Type B pancreatic cell (in vitro differentiated cells): ENCODE measurements at regions not wholly inside any gene's neighbourhood (a gene's known extent, or its start where the extent isn't known, plus 50 kb on each side); places are given as distances from the start of the nearest gene placed in this dataset.

ENCODE experiments used
- DNase-seq: peaks from one replicate; pipeline ENCODE4 v3.0.0; 2021; ENCODE audit warnings: mixed read lengths; ENCODE audit not compliant: unreplicated experiment; ENCODE audit errors: extremely low spot score
- H3K27ac Mint-ChIP-seq: 2 replicates; pipeline ENCODE4 v1.8.0; 2021; ENCODE audit warnings: mild to moderate bottlenecking, mixed read lengths
- H3K27me3 Mint-ChIP-seq: 2 replicates; pipeline ENCODE4 v1.8.0; 2021; ENCODE audit warnings: mixed read lengths
- H3K36me3 Mint-ChIP-seq: 2 replicates; pipeline ENCODE4 v1.8.0; 2021; ENCODE audit warnings: mixed read lengths
- H3K4me1 Mint-ChIP-seq: one replicate; pipeline ENCODE4 v1.8.0; 2021; ENCODE audit warnings: mixed read lengths; ENCODE audit not compliant: unreplicated experiment
- H3K4me3 Mint-ChIP-seq: 2 replicates; pipeline ENCODE4 v1.8.0; 2021; ENCODE audit warnings: mild to moderate bottlenecking, mixed read lengths
- H3K9me3 Mint-ChIP-seq: 2 replicates; pipeline ENCODE4 v1.8.0; 2021; ENCODE audit warnings: mixed read lengths
- TF ChIP-seq, protein P1 (sequence below): fragments of 200-600 bp; sonication (generic); conservative IDR thresholded peaks from 2 replicates; pipeline ENCODE4 v1.5.0; 2021; ENCODE audit warnings: antibody characterized with exemption, mild to moderate bottlenecking

DNA sequence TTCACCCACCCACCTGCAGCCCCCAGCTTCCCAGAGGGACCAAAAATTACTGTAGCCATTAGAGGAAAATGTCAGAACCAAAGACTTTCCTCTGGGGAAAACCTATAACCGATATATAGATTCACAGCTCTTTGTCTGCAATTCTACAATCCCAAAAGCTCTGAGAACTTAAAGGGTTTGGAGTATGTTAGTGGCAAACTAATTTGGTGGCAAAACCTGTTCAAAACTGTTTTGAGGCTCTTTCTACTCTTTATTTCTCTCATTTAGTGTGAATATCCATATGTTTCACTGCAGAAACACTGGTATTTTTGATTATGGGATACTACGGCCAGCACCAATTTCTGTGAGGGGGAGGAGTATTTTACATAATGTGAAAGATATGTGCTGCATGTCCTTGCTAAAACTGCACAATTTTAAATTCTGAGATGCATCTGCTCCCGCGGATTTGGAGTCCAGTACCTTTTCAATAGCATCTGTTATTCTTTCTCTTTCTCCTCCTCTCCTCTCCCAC, 87.5 kb upstream of the MTNR1B start:
- no peak overlapping the region for H3K27ac Mint-ChIP-seq
- peaks cover 9% of the 10 kb centered on the region for H3K4me1 Mint-ChIP-seq
- peaks cover 3% of the 10 kb centered on the region for H3K27me3 Mint-ChIP-seq
- H3K9me3 Mint-ChIP-seq, result peaks cover 4% of the 10 kb centered on the region
- peaks cover 36% of the 10 kb centered on the region for H3K36me3 Mint-ChIP-seq
- no peak for DNase-seq
- TF ChIP-seq, protein P1, sequence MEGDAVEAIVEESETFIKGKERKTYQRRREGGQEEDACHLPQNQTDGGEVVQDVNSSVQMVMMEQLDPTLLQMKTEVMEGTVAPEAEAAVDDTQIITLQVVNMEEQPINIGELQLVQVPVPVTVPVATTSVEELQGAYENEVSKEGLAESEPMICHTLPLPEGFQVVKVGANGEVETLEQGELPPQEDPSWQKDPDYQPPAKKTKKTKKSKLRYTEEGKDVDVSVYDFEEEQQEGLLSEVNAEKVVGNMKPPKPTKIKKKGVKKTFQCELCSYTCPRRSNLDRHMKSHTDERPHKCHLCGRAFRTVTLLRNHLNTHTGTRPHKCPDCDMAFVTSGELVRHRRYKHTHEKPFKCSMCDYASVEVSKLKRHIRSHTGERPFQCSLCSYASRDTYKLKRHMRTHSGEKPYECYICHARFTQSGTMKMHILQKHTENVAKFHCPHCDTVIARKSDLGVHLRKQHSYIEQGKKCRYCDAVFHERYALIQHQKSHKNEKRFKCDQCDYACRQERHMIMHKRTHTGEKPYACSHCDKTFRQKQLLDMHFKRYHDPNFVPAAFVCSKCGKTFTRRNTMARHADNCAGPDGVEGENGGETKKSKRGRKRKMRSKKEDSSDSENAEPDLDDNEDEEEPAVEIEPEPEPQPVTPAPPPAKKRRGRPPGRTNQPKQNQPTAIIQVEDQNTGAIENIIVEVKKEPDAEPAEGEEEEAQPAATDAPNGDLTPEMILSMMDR, result no peak
- H3K4me3 Mint-ChIP-seq, result no peak overlapping the region

DNA sequence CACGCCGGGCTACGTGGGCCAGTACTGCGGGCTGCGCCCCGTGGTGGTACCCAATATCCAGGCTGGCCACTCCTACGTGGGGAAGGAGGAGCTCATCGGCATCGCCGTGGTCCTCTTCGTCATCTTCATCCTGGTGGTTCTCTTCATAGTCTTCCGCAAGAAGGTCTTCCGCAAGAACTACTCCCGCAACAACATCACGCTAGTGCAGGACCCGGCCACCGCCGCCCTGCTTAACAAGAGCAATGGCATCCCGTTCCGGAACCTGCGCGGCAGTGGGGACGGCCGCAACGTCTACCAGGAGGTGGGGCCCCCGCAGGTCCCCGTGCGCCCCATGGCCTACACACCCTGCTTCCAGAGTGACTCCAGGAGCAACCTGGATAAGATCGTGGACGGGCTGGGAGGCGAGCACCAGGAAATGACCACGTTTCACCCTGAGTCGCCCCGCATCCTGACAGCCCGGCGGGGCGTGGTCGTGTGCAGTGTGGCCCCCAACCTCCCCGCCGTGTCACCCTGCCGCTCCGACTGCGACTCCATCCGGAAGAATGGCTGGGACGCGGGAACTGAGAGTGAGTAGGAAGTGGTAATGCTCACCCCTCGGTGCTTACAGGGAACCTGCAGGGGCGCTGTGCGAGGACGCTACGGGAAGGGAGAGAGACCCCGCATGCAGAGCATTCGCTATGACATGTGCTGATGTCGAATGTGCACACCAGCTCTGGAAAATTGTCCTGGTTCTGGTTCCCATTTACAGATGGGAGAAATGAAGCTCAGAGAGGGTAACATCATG, 86.4 kb upstream of the MTNR1B start:
- Mint-ChIP-seq H3K27ac (no peak overlapping the region), H3K27me3 (peaks cover 3% of the 10 kb centered on the region), H3K9me3 (peaks cover 4% of the 10 kb centered on the region), H3K4me3 (no peak overlapping the region), H3K36me3 (peaks cover 38% of the 10 kb centered on the region), H3K4me1 (peaks cover 9% of the 10 kb centered on the region)
- TF ChIP-seq, protein P1, result no peak
- no peak for DNase-seq

DNA sequence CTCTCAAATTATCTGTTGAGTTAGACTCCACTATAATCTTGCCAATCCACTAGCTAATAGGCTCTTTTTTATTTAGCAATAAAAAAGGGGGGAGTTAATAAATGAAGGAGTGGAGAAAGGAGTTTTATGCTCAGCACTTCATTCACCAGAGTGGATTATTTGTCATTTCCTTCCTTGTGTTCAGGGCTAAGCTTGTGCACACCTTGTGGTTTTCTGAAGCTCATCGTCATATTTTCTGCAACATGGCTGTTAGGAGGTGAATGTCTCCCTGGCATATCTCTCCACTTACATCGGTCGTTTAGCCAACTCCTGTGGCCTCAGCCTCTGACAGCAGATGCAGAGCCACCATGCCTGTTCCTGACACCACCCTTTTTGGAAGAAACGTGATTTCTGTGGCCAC, 83.9 kb upstream of the MTNR1B start:
- peaks cover 9% of the 10 kb centered on the region for H3K4me1 Mint-ChIP-seq
- TF ChIP-seq, protein P1, result no peak
- no peak for DNase-seq
- H3K4me3 Mint-ChIP-seq, result no peak overlapping the region
- H3K27ac Mint-ChIP-seq, result peak overlapping the region; percentile 2
- peaks cover 6% of the 10 kb centered on the region for H3K27me3 Mint-ChIP-seq
- H3K36me3 Mint-ChIP-seq, result peaks cover 38% of the 10 kb centered on the region
- H3K9me3 Mint-ChIP-seq, result no peaks in the 10 kb centered on the region

DNA sequence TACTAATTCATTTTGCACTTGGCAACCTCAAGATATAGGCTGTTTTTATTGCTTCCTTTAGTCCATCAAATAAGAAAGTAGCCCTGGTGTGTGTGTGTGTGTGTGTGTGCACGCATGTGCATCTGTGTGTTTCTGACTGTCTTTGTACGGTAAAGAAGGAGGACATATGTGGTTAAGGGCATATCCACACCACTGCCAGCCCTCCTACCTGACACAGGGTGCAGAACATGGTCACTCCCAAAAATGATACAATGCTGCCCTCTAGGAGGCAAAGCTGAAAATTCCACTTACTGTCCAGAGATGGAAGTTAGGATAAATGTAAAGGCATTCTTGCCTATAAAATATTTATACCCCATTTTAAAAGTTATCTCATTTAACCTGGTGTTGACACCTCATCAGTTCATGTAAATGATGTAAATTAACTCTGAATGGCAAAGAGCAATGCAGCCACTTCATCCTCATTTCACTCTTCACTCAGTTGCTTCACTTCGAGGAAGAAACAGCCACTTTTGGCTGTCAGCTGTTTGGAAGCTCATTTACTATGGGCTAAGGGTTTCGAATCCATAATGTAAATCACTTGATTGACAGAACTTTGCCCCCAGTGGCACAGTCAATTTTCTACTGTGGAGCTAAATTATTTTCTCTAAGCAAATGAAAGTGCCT, 83.1 kb upstream of the MTNR1B start:
- Mint-ChIP-seq H3K4me3 (no peak overlapping the region), H3K36me3 (peaks cover 44% of the 10 kb centered on the region), H3K27ac (peak overlapping the region; percentile 2), H3K4me1 (peaks cover 9% of the 10 kb centered on the region), H3K9me3 (no peaks in the 10 kb centered on the region), H3K27me3 (peaks cover 6% of the 10 kb centered on the region)
- TF ChIP-seq, protein P1, result peak; percentile 87
- DNase-seq, result no peak

DNA sequence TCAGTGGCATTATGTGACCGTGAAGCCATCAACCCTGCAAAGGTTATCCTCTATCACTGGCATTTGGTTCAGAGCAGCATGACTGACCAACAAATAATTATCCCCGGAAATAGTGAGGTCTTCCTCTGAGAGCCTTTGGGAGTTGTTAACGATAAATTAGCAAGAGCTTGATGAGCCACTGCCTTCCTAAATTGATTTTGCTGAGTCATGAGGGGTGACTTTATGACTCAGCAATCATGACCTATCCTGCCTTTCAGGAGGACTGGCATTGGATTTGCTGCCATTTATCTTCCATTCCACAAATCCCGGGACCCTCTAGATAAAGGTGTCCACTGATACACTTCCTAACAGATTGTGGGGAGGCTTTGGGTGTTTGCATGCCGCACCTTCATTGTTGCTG, 80.8 kb upstream of the MTNR1B start:
- peaks cover 10% of the 10 kb centered on the region for H3K27me3 Mint-ChIP-seq
- no peak for DNase-seq

More for the DNA sequence above, 80.8 kb upstream of the MTNR1B start:
- Mint-ChIP-seq H3K36me3 (peaks cover 34% of the 10 kb centered on the region), H3K4me1 (peaks cover 20% of the 10 kb centered on the region), H3K9me3 (no peaks in the 10 kb centered on the region), H3K27ac (no peak overlapping the region), H3K4me3 (no peak overlapping the region)
- TF ChIP-seq, protein P1, result no peak
